GM21737 (cell line): ENCODE measurements at regions not wholly inside any gene's neighbourhood (a gene's known extent, or its start where the extent isn't known, plus 50 kb on each side); places are given as distances from the start of the nearest gene placed in this dataset.

ENCODE experiments used
- ATAC-seq: cut with Tn5 transposase; IDR thresholded peaks from one replicate; pipeline ENCODE4 v1.9.1; 2021; ENCODE audit warnings: mild to moderate bottlenecking, moderate library complexity; ENCODE audit not compliant: unreplicated experiment

GRCh38 chr7:118013252-118014010, 140.2 kb upstream of the CTTNBP2 start:
- ATAC-seq, result no peak

DNA sequence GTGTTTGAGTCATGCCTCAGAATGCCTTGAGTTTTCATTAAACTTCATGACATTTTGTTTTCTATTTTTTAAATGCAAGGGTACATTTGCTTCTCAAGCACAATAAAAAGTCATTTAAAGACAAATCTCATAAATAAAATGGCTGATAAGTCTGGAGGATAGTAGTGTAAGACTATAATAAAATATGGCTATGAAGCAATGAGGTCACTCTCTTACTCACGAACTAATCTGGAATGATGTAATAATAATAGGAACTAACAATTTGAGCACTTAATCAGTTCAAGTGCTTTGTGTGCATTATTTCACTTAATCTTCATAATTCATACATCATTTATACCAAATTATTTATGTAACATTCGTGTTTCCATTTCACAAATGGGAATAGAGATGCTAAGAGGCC, 149.3 kb upstream of the CTTNBP2 start:
- no peak for ATAC-seq

DNA sequence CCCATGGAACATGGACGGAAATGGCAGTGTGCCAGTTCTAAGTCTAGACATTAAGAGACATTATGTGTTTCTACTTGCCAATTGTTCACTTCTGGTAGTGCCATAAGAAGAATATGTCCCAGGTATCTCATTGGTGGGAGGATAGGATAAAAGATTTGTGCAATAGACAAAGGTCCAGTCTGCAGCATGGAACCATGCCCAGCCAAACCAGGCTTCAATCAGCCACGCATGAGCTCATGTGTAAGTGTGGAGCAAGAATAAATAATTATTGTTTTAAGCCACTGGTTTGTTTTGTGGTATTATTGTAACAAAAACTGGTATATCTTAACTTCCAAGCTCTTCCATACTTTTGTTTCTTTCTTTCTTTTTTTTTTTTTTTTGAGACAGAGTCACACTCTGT, 153.6 kb upstream of the CTTNBP2 start:
- ATAC-seq, result no peak

GRCh38 chr7:118028226-118028625, 155.0 kb upstream of the CTTNBP2 start:
- ATAC-seq, result no peak

- ATAC-seq, result no peak
Measured at GRCh38 chr7:118029826-118030422, 154.0 kb upstream of the LSM8 start.

DNA sequence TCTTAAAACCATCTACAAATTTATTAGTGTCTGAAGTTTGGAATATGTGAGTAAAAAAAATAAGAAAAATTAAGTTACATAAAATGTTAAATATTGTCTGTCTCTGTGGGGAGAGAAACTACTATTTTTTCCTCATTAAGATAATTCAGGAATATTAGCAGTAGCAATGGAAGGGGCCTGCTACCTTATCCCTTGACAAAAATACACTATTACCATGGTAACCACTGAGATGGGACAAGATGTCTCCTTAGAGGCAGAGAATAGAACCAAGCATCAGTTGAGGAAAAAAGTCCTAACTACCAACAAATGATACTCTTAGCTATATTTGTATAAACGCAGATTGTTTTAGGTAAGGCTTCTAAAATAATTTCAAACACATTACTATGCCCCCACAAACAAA, 150.7 kb upstream of the LSM8 start:
- no peak for ATAC-seq

- no peak for ATAC-seq
Measured at GRCh38 chr7:118039963-118040489, 143.9 kb upstream of the LSM8 start.

DNA sequence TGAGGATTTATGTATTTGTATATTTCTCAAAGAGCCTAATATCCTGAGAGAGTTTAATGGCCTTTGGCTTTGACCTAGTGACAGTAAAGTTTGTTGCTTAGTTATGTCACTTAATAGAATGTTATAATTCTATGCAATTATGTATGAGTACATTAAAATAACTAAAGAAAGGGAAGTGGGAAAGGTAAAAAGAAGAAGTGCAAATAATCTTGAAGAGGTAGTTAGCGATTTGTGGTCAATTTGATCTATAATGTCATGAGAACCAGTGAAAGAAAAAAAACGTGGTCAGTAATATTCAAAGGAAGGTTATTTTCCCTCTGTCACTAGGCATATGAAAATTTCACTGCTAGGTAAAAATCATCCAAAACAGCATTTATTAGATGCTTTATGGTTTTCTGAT, 143.4 kb upstream of the LSM8 start:
- peak; percentile 76 for ATAC-seq

GRCh38 chr7:118041251-118041878, 142.6 kb upstream of the LSM8 start:
- no peak for ATAC-seq

- ATAC-seq, result no peak
Measured at GRCh38 chr7:118045629-118046028, 138.3 kb upstream of the LSM8 start.

GRCh38 chr7:118046086-118046485, 137.9 kb upstream of the LSM8 start:
- no peak for ATAC-seq

- ATAC-seq, result no peak
Measured at GRCh38 chr7:118046801-118047200, 137.2 kb upstream of the LSM8 start.

DNA sequence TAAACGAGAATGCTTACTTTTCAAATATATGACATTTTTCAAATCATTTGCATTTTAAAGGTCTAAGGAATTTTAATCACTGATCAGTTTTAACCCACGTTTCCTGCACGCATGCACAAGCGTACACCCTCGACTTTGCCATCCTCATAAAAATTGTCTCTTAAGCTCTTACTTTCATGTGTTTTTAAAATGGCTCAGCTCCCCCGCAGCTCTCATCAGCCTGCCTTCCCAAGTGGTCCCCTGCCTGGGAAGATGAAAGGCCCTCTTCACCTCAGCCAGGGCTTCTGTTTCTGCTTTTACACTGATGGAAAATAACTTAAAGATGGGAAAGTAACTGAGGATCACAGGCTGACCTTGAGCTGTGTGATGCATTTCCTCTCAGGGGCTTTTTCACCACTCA, 131.6 kb upstream of the LSM8 start:
- no peak for ATAC-seq

- no peak for ATAC-seq
Measured at GRCh38 chr7:118053353-118053752, 130.6 kb upstream of the LSM8 start.

GRCh38 chr7:118054529-118054928, 129.4 kb upstream of the LSM8 start:
- ATAC-seq, result no peak

- no peak for ATAC-seq
Measured at GRCh38 chr7:118055647-118056046, 128.3 kb upstream of the LSM8 start.

GRCh38 chr7:118057404-118057803, 126.6 kb upstream of the LSM8 start:
- ATAC-seq, result no peak

- ATAC-seq, result no peak
Measured at GRCh38 chr7:118059209-118059608, 124.8 kb upstream of the LSM8 start.

- ATAC-seq, result no peak
Measured at GRCh38 chr7:118060692-118061091, 123.3 kb upstream of the LSM8 start.

DNA sequence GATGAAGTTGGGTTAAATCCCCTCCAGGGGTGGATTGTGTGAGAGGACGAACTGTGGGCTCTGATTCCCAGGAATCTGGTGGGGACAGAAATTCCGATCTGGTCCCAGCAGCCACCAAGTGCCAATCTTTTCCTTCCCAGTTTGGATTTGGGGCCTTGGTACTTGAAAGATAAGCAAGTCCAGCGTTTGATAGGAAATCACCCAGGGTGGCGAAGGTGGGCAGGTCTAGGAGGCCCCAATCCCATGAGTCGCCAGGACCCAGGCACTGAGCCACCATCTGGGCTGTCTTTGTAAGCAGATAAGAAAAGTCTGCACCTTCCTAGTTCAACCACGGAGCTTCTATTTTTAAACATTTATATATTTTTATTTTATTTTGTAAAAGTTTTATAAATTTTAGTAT, 122.6 kb upstream of the LSM8 start:
- ATAC-seq, result no peak

- no peak for ATAC-seq
Measured at GRCh38 chr7:118072893-118073674, 110.9 kb upstream of the LSM8 start.
